Uterus (tissue), 2 donors: ENCODE measurements at regions not wholly inside any gene's neighbourhood (a gene's known extent, or its start where the extent isn't known, plus 50 kb on each side); places are given as distances from the start of the nearest gene placed in this dataset.

Source experiments
- POLR2A ChIP-seq, 2 donors: fragments of 450-650 bp; IDR thresholded peaks; one replicate each; pipeline ENCODE4 v1.6.1; 2016; ENCODE audit warnings: antibody characterized with exemption in 2 of 2, mild to moderate bottlenecking in 1 of 2, moderate library complexity in 1 of 2
- TF ChIP-seq, protein P1 (sequence below), 4 experiments: fragments of 200-600 bp in 2 of 4; fragments of 450-650 bp in 2 of 4; sonication (generic) in 2 of 4; IDR thresholded peaks; one replicate each; pipeline ENCODE4 v1.5.1; 2016 to 2019; ENCODE audit warnings: antibody characterized with exemption in 4 of 4, mild to moderate bottlenecking in 2 of 4, moderate library complexity in 1 of 4

DNA sequence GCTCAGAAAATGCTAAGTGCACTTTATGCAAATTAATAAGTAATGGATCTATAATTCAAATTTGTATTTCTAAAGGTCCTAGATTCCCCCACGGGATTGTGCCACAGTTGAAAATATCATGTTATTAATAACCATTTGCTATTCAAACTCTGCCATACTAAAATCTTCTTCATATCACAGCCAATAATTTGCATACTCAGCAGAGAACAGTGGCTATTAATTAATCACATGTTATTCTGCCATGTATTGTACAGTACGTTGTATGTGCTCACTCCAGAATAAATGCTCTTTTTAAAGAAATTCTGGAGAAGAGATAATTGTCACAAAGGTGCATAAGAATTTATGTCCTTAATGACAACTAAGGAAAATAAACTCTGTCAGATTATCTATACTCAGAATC, 184.9 kb upstream of the LUZP2 start:
- TF ChIP-seq, protein P1, sequence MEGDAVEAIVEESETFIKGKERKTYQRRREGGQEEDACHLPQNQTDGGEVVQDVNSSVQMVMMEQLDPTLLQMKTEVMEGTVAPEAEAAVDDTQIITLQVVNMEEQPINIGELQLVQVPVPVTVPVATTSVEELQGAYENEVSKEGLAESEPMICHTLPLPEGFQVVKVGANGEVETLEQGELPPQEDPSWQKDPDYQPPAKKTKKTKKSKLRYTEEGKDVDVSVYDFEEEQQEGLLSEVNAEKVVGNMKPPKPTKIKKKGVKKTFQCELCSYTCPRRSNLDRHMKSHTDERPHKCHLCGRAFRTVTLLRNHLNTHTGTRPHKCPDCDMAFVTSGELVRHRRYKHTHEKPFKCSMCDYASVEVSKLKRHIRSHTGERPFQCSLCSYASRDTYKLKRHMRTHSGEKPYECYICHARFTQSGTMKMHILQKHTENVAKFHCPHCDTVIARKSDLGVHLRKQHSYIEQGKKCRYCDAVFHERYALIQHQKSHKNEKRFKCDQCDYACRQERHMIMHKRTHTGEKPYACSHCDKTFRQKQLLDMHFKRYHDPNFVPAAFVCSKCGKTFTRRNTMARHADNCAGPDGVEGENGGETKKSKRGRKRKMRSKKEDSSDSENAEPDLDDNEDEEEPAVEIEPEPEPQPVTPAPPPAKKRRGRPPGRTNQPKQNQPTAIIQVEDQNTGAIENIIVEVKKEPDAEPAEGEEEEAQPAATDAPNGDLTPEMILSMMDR (IDR thresholded peaks at IDR 0.05): no peak
- TF ChIP-seq POLR2A (IDR thresholded peaks at IDR 0.05): no peak
